GF-D8 (cell line): ENCODE measurements at regions not wholly inside any gene's neighbourhood (a gene's known extent, or its start where the extent isn't known, plus 50 kb on each side); places are given as distances from the start of the nearest gene placed in this dataset.

Experiments used
- DNase-seq: peaks from one replicate; lab custom pipeline; 2025; lab: John Stamatoyannopoulos, UW

- DNase-seq: no peak
Measured at GRCh38 chr9:82216435-82216834, 227.9 kb downstream of the SPATA31D1 start.

- no peak for DNase-seq
Measured at GRCh38 chr9:82223442-82223841, 234.9 kb downstream of the SPATA31D1 start.

- DNase-seq: no peak
Measured at GRCh38 chr9:82231411-82231810, 242.8 kb downstream of the SPATA31D1 start.

- no peak for DNase-seq
Measured at GRCh38 chr9:82234160-82234943, 245.8 kb downstream of the SPATA31D1 start.

GRCh38 chr9:82242285-82242963, 253.9 kb downstream of the SPATA31D1 start:
- no peak for DNase-seq

GRCh38 chr9:82247318-82247717, 258.7 kb downstream of the SPATA31D1 start:
- DNase-seq: peak; percentile 19

- DNase-seq: no peak
Measured at GRCh38 chr9:82252116-82252515, 263.5 kb downstream of the SPATA31D1 start.

- no peak for DNase-seq
Measured at GRCh38 chr9:82254646-82255367, 266.2 kb downstream of the SPATA31D1 start.

GRCh38 chr9:82255481-82256176, 267.1 kb downstream of the SPATA31D1 start:
- DNase-seq: no peak

- DNase-seq: no peak
Measured at GRCh38 chr9:82260691-82261090, 272.1 kb downstream of the SPATA31D1 start.

- DNase-seq: no peak
Measured at GRCh38 chr9:82263619-82264018, 275.0 kb downstream of the SPATA31D1 start.

- no peak for DNase-seq
Measured at GRCh38 chr9:82271106-82271561, 282.6 kb downstream of the SPATA31D1 start.

- no peak for DNase-seq
Measured at GRCh38 chr9:82273121-82273520, 284.5 kb downstream of the SPATA31D1 start.

- no peak for DNase-seq
Measured at GRCh38 chr9:82275258-82275927, 286.8 kb downstream of the SPATA31D1 start.

- no peak for DNase-seq
Measured at GRCh38 chr9:82281066-82281465, 292.5 kb downstream of the SPATA31D1 start.

GRCh38 chr9:82284758-82285157, 296.2 kb downstream of the SPATA31D1 start:
- no peak for DNase-seq

GRCh38 chr9:82295181-82295580, 306.6 kb downstream of the SPATA31D1 start:
- no peak for DNase-seq

- DNase-seq: no peak
Measured at GRCh38 chr9:82299870-82300269, 311.3 kb downstream of the SPATA31D1 start.

GRCh38 chr9:82302968-82303655, 314.5 kb downstream of the SPATA31D1 start:
- no peak for DNase-seq

GRCh38 chr9:82308836-82309235, 320.3 kb downstream of the SPATA31D1 start:
- no peak for DNase-seq

GRCh38 chr9:82313697-82314096, 325.1 kb downstream of the SPATA31D1 start:
- DNase-seq: no peak
